GM19372 (cell line): ENCODE measurements at regions not wholly inside any gene's neighbourhood (a gene's known extent, or its start where the extent isn't known, plus 50 kb on each side); places are given as distances from the start of the nearest gene placed in this dataset.
A peak's percentile ranks its signal among the peaks of the same experiment; 100 is the strongest.

Experiments
- ATAC-seq: cut with Tn5 transposase; IDR thresholded peaks from one replicate; pipeline ENCODE4 v1.9.1; 2021; ENCODE audit warnings: mild to moderate bottlenecking, low read depth, moderate library complexity; ENCODE audit not compliant: unreplicated experiment

- no peak for ATAC-seq
These were observed 75.1 kb upstream of the CAPRIN2 start for GRCh38 chr12:30829876-30830275.

- no peak for ATAC-seq
These were observed 73.9 kb upstream of the CAPRIN2 start for GRCh38 chr12:30828686-30829085.

- ATAC-seq, result no peak
These were observed 72.6 kb upstream of the CAPRIN2 start for GRCh38 chr12:30827101-30828066.

- no peak for ATAC-seq
These were observed 71.5 kb upstream of the CAPRIN2 start for GRCh38 chr12:30826276-30826675.

- ATAC-seq, result no peak
These were observed 70.6 kb upstream of the CAPRIN2 start for GRCh38 chr12:30825341-30825740.

- no peak for ATAC-seq
These were observed 69.6 kb upstream of the CAPRIN2 start for GRCh38 chr12:30824311-30824710.

- ATAC-seq, result no peak
These were observed 69.0 kb upstream of the CAPRIN2 start for GRCh38 chr12:30823764-30824163.

- peak; percentile 41 for ATAC-seq
These were observed 68.5 kb upstream of the CAPRIN2 start for GRCh38 chr12:30823156-30823699.

GRCh38 chr12:30822385-30823155 lies 67.8 kb upstream of the CAPRIN2 start:
- peak; percentile 47 for ATAC-seq

- no peak for ATAC-seq
These were observed 65.7 kb upstream of the CAPRIN2 start for GRCh38 chr12:30820406-30820946.

- ATAC-seq, result no peak
These were observed 63.8 kb upstream of the CAPRIN2 start for GRCh38 chr12:30818562-30818961.

- no peak for ATAC-seq
These were observed 62.2 kb upstream of the CAPRIN2 start for GRCh38 chr12:30816742-30817465.

GRCh38 chr12:30814295-30814655 lies 59.5 kb upstream of the CAPRIN2 start:
- no peak for ATAC-seq

GRCh38 chr12:30813525-30814294 lies 59.0 kb upstream of the CAPRIN2 start:
- no peak for ATAC-seq

- no peak for ATAC-seq
These were observed 57.2 kb upstream of the CAPRIN2 start for GRCh38 chr12:30811966-30812365.

- ATAC-seq, result no peak
These were observed 56.2 kb upstream of the CAPRIN2 start for GRCh38 chr12:30810918-30811317.

GRCh38 chr12:30807695-30808034 lies 52.9 kb upstream of the CAPRIN2 start:
- no peak for ATAC-seq

GRCh38 chr12:30806989-30807694 lies 52.4 kb upstream of the CAPRIN2 start:
- peak; percentile 72 for ATAC-seq

- no peak for ATAC-seq
These were observed 51.2 kb upstream of the CAPRIN2 start for GRCh38 chr12:30805959-30806358.
